SU-DHL-6 (cell line): ENCODE measurements at regions not wholly inside any gene's neighbourhood (a gene's known extent, or its start where the extent isn't known, plus 50 kb on each side); places are given as distances from the start of the nearest gene placed in this dataset.

Source experiments
- EZH2phosphoT487 ChIP-seq: fragments of 200-600 bp; sonication (generic), shearing (Covaris generic); conservative IDR thresholded peaks from 2 replicates; pipeline ENCODE4 v1.6.1; 2018; ENCODE audit warnings: mild to moderate bottlenecking, antibody characterized with exemption, low read length, moderate library complexity, mixed read lengths
- TF ChIP-seq, protein P1 (sequence below): fragments of 200-600 bp; sonication (generic); IDR thresholded peaks from one replicate; pipeline ENCODE4 v1.5.1; 2017; ENCODE audit warnings: antibody characterized with exemption, mild to moderate bottlenecking, low read length, moderate library complexity; ENCODE audit not compliant: insufficient read depth, poor library complexity, severe bottlenecking

DNA sequence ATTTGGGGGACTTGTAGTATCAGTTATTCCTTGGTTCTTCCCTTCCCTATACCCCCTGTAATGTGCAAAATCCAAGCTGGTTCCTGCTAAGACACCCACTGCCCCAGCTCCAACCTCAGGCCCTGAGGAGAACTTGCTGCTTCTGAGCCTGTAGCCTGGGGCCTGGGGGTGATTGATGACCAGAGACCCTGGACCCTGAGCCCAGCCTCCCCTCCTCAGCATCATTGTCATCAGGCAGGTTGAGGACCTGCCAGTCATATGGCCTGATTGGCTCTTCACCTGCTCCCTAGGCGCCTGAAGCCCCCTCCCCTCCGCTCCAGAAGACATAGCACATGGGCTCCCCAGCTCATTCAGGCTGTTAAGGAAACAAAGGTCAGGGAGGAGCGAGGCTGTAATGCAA is 73.8 kb upstream of the YWHAQ start:
- TF ChIP-seq, protein P1, sequence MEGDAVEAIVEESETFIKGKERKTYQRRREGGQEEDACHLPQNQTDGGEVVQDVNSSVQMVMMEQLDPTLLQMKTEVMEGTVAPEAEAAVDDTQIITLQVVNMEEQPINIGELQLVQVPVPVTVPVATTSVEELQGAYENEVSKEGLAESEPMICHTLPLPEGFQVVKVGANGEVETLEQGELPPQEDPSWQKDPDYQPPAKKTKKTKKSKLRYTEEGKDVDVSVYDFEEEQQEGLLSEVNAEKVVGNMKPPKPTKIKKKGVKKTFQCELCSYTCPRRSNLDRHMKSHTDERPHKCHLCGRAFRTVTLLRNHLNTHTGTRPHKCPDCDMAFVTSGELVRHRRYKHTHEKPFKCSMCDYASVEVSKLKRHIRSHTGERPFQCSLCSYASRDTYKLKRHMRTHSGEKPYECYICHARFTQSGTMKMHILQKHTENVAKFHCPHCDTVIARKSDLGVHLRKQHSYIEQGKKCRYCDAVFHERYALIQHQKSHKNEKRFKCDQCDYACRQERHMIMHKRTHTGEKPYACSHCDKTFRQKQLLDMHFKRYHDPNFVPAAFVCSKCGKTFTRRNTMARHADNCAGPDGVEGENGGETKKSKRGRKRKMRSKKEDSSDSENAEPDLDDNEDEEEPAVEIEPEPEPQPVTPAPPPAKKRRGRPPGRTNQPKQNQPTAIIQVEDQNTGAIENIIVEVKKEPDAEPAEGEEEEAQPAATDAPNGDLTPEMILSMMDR, result no peak
- no peak for TF ChIP-seq EZH2phosphoT487
